A172 (cell line): ENCODE measurements at regions not wholly inside any gene's neighbourhood (a gene's known extent, or its start where the extent isn't known, plus 50 kb on each side); places are given as distances from the start of the nearest gene placed in this dataset.

Source experiments
- DNase-seq: peaks from one replicate; pipeline ENCODE4 v3.0.0-alpha.2; 2015; ENCODE audit warnings: low spot score

- DNase-seq: no peak
These were observed 215.2 kb downstream of the MYLK4 start for GRCh38 chr6:2535506-2535905.

- DNase-seq: no peak
These were observed 216.2 kb downstream of the MYLK4 start for GRCh38 chr6:2534406-2535042.

GRCh38 chr6:2531426-2532215, 219.1 kb downstream of the MYLK4 start:
- DNase-seq: peak; percentile 54

GRCh38 chr6:2529211-2529719, 221.5 kb downstream of the MYLK4 start:
- no peak for DNase-seq

- DNase-seq: no peak
These were observed 222.6 kb downstream of the MYLK4 start for GRCh38 chr6:2528156-2528555.

GRCh38 chr6:2526766-2527165, 224.0 kb downstream of the MYLK4 start:
- DNase-seq: no peak

GRCh38 chr6:2524090-2524489, 226.6 kb downstream of the MYLK4 start:
- no peak for DNase-seq

GRCh38 chr6:2523061-2523460, 227.7 kb downstream of the MYLK4 start:
- DNase-seq: no peak

- peak; percentile 51 for DNase-seq
These were observed 228.2 kb downstream of the MYLK4 start for GRCh38 chr6:2522521-2522920.

GRCh38 chr6:2517855-2518473, 232.8 kb downstream of the MYLK4 start:
- DNase-seq: no peak

- no peak for DNase-seq
These were observed 233.3 kb downstream of the MYLK4 start for GRCh38 chr6:2517401-2517800.

GRCh38 chr6:2516059-2516458, 234.7 kb downstream of the MYLK4 start:
- no peak for DNase-seq

- no peak for DNase-seq
These were observed 235.7 kb downstream of the MYLK4 start for GRCh38 chr6:2514965-2515543.

GRCh38 chr6:2512802-2513201, 237.9 kb downstream of the MYLK4 start:
- no peak for DNase-seq

- no peak for DNase-seq
These were observed 240.4 kb downstream of the MYLK4 start for GRCh38 chr6:2510316-2510715.

- no peak for DNase-seq
These were observed 241.0 kb downstream of the MYLK4 start for GRCh38 chr6:2509711-2510110.

- no peak for DNase-seq
These were observed 242.7 kb downstream of the MYLK4 start for GRCh38 chr6:2508071-2508470.

- no peak for DNase-seq
These were observed 243.1 kb downstream of the MYLK4 start for GRCh38 chr6:2507521-2508037.

- DNase-seq: no peak
These were observed 243.7 kb downstream of the MYLK4 start for GRCh38 chr6:2507016-2507415.

- no peak for DNase-seq
These were observed 245.1 kb downstream of the MYLK4 start for GRCh38 chr6:2505624-2506023.

- no peak for DNase-seq
These were observed 246.1 kb downstream of the MYLK4 start for GRCh38 chr6:2504495-2505064.
